T-helper 17 cell (primary cell): ENCODE measurements at regions not wholly inside any gene's neighbourhood (a gene's known extent, or its start where the extent isn't known, plus 50 kb on each side); places are given as distances from the start of the nearest gene placed in this dataset.

Experiments
- ATAC-seq: fragments of 150-1000 bp; cut with Tn5 transposase; 2 replicates; pipeline ENCODE4 v1.10.0; 2021; ENCODE audit warnings: mild to moderate bottlenecking, moderate library complexity
- DNase-seq, 3 donors: peaks; one replicate each; pipeline versions ENCODE4 v3.0.0 to v3.0.0-alpha.2; 2020 to 2021
- H3K9me3 ChIP-seq: one replicate; pipeline ENCODE4 v1.7.0; 2013; ENCODE audit warnings: low read length, mild to moderate bottlenecking; ENCODE audit not compliant: control insufficient read depth, poor library complexity, severe bottlenecking
- H3K27ac Mint-ChIP-seq: one replicate; pipeline ENCODE4 v1.8.0; 2022; ENCODE audit warnings: mild to moderate bottlenecking, moderate library complexity, mixed read lengths
- H3K27me3 Mint-ChIP-seq: one replicate; pipeline ENCODE4 v1.8.0; 2022; ENCODE audit warnings: mixed read lengths
- H3K36me3 Mint-ChIP-seq: one replicate; pipeline ENCODE4 v1.8.0; 2022; ENCODE audit warnings: low read depth, mixed read lengths
- H3K4me1 Mint-ChIP-seq: one replicate; pipeline ENCODE4 v1.8.0; 2022; ENCODE audit warnings: mild to moderate bottlenecking, mixed read lengths
- H3K4me3 Mint-ChIP-seq: one replicate; pipeline ENCODE4 v1.8.0; 2022; ENCODE audit warnings: mild to moderate bottlenecking, moderate library complexity, mixed read lengths

DNA sequence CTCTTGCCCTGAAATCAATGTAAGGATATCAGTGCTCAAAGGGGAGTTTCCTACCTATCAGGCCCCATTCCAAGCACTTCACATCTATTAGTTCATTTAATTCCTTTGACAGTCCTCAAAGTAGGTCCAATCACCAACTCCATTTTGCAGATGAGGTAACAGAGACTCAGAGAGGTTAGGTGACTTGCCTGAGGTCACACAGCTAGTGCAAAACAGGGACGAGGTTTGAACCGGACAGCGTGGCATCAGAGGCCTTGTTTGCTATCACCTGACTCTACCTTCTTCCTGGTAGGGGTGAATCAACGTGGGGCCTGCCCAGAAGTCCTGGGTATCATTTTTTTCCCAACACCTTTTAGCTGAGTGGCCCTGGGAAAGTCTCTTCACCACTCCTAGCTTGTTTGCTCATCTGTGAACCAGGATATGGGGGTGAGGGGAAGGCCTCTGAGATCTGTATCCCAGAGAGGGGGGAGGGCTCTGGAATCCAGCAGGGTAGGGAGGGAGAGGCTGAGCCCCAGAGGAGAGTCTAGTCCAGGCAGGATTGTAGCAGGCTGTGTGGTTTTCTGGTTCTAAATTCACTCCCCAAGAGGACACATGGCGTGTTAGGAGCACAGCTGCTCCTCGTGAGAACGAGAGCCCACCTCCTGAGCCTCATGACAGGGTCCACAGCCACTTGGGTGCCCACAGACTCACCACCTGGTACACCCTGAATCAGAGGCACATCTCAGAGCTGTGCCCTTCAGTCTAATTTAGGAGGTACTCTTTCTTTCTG lies 174.7 kb downstream of the MN1 start:
- Mint-ChIP-seq H3K27ac (no peak overlapping the region), H3K4me3 (no peak overlapping the region), H3K4me1 (no peaks in the 10 kb centered on the region), H3K27me3 (no peaks in the 10 kb centered on the region), H3K36me3 (no peaks in the 10 kb centered on the region)
- DNase-seq = no peak
- ATAC-seq = no peak
- H3K9me3 ChIP-seq = no peaks in the 10 kb centered on the region

GRCh38 chr22:27627444-27627833 lies 174.1 kb downstream of the MN1 start:
- H3K36me3 Mint-ChIP-seq = no peaks in the 10 kb centered on the region
- H3K27me3 Mint-ChIP-seq = no peaks in the 10 kb centered on the region
- ATAC-seq (no peak), DNase-seq (no peak)
- H3K4me1 Mint-ChIP-seq = no peaks in the 10 kb centered on the region
- no peak overlapping the region for H3K4me3 Mint-ChIP-seq
- no peak overlapping the region for H3K27ac Mint-ChIP-seq
- no peaks in the 10 kb centered on the region for H3K9me3 ChIP-seq

- H3K27ac Mint-ChIP-seq = no peak overlapping the region
- DNase-seq = no peak
- H3K36me3 Mint-ChIP-seq = no peaks in the 10 kb centered on the region
- no peak overlapping the region for H3K4me3 Mint-ChIP-seq
- H3K9me3 ChIP-seq = no peaks in the 10 kb centered on the region
- no peak for ATAC-seq
- no peaks in the 10 kb centered on the region for H3K27me3 Mint-ChIP-seq
- no peaks in the 10 kb centered on the region for H3K4me1 Mint-ChIP-seq
Measured at GRCh38 chr22:27627901-27628300, 173.7 kb downstream of the MN1 start.

- Mint-ChIP-seq H3K27me3 (peaks cover under 1% of the 10 kb centered on the region), H3K4me3 (no peak overlapping the region), H3K36me3 (no peaks in the 10 kb centered on the region), H3K27ac (no peak overlapping the region), H3K4me1 (no peaks in the 10 kb centered on the region)
- DNase-seq (no peak), ATAC-seq (no peak)
- no peaks in the 10 kb centered on the region for H3K9me3 ChIP-seq
Measured at GRCh38 chr22:27628341-27628740, 173.2 kb downstream of the MN1 start.

GRCh38 chr22:27628891-27629631 lies 172.5 kb downstream of the MN1 start:
- Mint-ChIP-seq H3K27ac (no peak overlapping the region), H3K4me3 (no peak overlapping the region), H3K36me3 (no peaks in the 10 kb centered on the region), H3K27me3 (peaks cover 7% of the 10 kb centered on the region), H3K4me1 (no peaks in the 10 kb centered on the region)
- no peak for DNase-seq
- no peak for ATAC-seq
- H3K9me3 ChIP-seq = no peaks in the 10 kb centered on the region

- H3K27me3 Mint-ChIP-seq = peaks cover 10% of the 10 kb centered on the region
- no peak for ATAC-seq
- no peaks in the 10 kb centered on the region for H3K36me3 Mint-ChIP-seq
Measured at GRCh38 chr22:27629908-27630673, 171.5 kb downstream of the MN1 start.

DNA sequence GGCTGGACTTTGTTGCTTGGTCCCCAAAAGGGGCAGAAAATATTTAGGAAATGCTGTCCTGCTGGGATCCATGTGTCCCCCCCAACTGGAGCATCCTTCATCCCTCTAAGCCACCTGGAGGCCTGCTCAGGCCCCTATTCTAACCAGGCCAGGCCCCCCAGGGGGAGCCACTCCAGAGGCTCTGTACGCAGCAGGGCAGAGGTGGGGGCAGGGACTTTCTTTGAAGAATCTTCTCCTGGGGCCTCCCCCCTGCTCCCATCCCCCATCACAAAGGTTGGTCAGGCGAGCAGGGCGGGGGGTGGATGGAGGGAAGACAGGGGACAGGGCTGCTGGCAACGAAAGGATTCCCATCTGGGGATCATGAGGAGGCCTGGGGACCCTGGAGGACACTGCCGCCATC lies 170.8 kb downstream of the MN1 start:
- H3K27ac Mint-ChIP-seq = no peak overlapping the region
- H3K27me3 Mint-ChIP-seq = peaks cover 11% of the 10 kb centered on the region
- H3K36me3 Mint-ChIP-seq = no peaks in the 10 kb centered on the region
- DNase-seq = no peak
- no peaks in the 10 kb centered on the region for H3K4me1 Mint-ChIP-seq
- no peak overlapping the region for H3K4me3 Mint-ChIP-seq
- ATAC-seq = no peak
- H3K9me3 ChIP-seq = no peaks in the 10 kb centered on the region

More at GRCh38 chr22:27629908-27630673, 171.5 kb downstream of the MN1 start:
- no peaks in the 10 kb centered on the region for H3K9me3 ChIP-seq
- Mint-ChIP-seq H3K4me1 (no peaks in the 10 kb centered on the region), H3K27ac (no peak overlapping the region), H3K4me3 (no peak overlapping the region)
- no peak for DNase-seq

GRCh38 chr22:27631641-27632040 lies 169.9 kb downstream of the MN1 start:
- ATAC-seq (no peak), DNase-seq (no peak)
- H3K27ac Mint-ChIP-seq = no peak overlapping the region
- peaks cover 20% of the 10 kb centered on the region for H3K27me3 Mint-ChIP-seq
- H3K4me3 Mint-ChIP-seq = no peak overlapping the region
- no peaks in the 10 kb centered on the region for H3K4me1 Mint-ChIP-seq
- H3K36me3 Mint-ChIP-seq = no peaks in the 10 kb centered on the region
- H3K9me3 ChIP-seq = no peaks in the 10 kb centered on the region

DNA sequence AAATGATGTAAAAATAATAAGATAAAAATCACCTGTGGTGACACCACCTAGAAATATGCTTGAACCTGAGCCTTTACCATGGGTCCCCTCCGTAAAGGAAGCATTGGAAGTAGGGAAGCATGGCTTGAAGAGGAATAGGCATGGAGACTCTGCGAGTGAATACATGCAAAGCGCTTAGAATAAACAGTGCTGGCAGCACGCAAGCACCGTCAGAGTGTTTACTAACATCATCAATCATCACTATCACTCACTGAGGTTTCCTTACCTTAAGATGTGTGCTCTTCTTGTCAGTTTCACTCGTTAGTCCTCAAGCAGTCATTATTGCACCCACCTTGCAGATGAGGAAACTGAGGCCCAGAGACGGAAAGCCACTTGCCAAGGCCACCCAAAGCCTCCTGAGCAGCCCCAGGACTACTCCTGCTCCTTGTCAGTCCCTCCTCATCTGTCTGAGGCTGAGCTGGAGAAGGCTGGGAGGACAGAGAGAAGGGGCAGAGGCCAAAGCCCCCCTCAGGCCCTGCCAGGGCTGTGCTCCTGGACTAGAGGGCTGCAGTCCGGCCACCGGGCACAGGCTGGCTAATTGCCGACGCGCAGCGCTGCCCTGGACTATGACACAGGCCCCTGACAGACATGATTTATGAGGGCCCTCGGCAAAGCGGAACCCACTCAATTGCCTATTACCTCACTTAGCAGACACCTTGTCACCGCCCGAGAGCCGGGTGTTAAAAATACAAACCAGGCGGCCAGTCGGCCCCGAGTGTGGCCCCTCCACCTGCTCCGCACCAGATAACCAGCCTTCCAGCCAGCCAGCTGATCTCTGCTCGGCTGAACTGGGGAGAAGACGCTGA lies 168.9 kb downstream of the MN1 start:
- H3K9me3 ChIP-seq = no peaks in the 10 kb centered on the region
- H3K27me3 Mint-ChIP-seq = peaks cover 21% of the 10 kb centered on the region
- H3K4me3 Mint-ChIP-seq = no peak overlapping the region
- H3K36me3 Mint-ChIP-seq = no peaks in the 10 kb centered on the region
- ATAC-seq = no peak
- no peak for DNase-seq
- H3K27ac Mint-ChIP-seq = no peak overlapping the region
- H3K4me1 Mint-ChIP-seq = no peaks in the 10 kb centered on the region

DNA sequence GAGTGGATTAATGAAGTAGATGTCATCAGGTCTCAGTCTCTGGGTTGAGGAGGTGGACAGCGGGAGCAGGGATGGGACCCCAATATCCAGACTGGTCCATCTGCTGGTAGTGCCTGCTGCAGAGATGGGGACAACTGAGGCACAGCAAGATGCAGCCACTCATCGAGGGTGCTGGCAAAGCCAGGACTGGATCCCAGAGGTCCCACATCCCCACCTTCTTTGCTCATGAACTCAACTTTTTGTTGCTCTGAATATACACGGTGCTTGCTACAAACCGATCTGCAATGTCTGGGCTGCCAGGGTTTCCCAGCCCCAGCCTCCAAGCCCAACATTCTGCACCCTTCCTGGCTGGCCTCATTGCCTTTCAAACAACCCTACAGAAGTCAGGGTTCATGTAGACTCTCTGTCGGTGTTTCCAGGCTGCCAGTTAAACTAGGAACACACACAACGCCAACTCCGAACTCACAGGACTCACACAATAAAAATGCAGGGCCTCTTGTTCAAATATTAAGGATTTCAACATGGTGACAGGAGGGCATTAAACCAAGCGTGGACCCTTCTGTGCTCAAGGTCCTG lies 168.2 kb downstream of the MN1 start:
- H3K9me3 ChIP-seq = no peaks in the 10 kb centered on the region
- Mint-ChIP-seq H3K27me3 (peaks cover 21% of the 10 kb centered on the region), H3K4me1 (no peaks in the 10 kb centered on the region), H3K36me3 (no peaks in the 10 kb centered on the region), H3K4me3 (no peak overlapping the region), H3K27ac (no peak overlapping the region)
- ATAC-seq (no peak), DNase-seq (no peak)

DNA sequence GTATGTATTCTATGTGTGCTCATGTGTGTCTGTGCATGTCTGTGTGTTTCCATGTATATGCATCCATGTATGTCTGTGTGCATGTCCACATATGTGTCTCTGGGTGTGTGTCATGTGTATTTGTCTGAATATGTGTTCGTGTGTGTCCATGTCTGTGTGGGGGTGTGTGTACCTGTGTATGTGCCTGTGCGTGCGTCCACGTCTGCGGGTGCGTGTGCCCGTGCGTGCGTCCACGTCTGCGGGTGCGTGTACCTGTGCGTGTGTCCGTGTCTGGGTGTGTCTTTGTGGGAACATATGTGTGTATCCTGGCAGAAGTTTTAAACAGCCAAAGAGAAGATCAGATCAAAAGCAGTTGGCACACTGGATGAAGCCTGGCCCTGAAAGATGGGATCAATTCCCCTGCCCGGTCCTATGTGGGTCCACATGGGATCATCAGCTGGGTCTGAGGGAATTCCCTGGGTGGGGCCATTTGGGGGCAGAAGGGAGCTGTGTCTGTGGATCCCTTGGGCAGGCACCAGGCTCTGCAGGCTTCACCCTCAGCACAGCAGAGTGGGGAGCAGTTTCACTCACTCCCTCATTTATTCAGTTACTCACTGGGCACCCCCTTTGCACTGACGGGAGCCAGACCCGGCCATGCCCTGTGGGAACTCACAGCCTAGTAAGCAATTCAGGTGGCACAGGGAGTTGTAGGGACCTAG lies 167.4 kb downstream of the MN1 start:
- Mint-ChIP-seq H3K27me3 (peaks cover 21% of the 10 kb centered on the region), H3K4me1 (no peaks in the 10 kb centered on the region), H3K36me3 (no peaks in the 10 kb centered on the region), H3K27ac (no peak overlapping the region), H3K4me3 (no peak overlapping the region)
- DNase-seq = no peak
- no peaks in the 10 kb centered on the region for H3K9me3 ChIP-seq
- no peak for ATAC-seq

DNA sequence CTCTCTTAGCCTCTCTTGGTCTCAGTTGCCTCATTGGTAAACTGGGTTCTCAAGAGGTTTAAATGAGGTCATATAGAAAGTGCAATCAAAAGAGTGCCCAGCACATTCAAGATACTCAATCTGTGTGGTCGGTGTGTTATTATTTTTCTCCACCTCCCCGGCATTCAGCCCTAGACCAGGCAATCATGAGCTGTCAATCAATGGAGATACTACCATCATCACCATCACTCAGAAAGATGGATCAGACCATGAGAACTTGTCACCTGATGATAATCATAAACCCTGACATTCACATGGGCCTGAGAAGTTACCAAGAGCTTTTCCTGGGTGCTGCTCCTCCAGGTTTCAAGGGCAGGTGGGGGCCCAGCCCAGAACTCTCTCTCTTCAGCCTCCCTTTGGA lies 166.1 kb downstream of the MN1 start:
- ATAC-seq = no peak
- Mint-ChIP-seq H3K4me1 (no peaks in the 10 kb centered on the region), H3K27ac (no peak overlapping the region), H3K36me3 (no peaks in the 10 kb centered on the region), H3K27me3 (peaks cover 21% of the 10 kb centered on the region), H3K4me3 (no peak overlapping the region)
- no peak for DNase-seq
- no peaks in the 10 kb centered on the region for H3K9me3 ChIP-seq
